G401 (cell line): ENCODE measurements at regions not wholly inside any gene's neighbourhood (a gene's known extent, or its start where the extent isn't known, plus 50 kb on each side); places are given as distances from the start of the nearest gene placed in this dataset.

Experiments
- DNase-seq: peaks from one replicate; pipeline ENCODE4 v3.0.0-alpha.2; 2015; ENCODE audit warnings: low spot score
- in situ Hi-C: cut with HindIII; loops from 2 replicates; pipeline ENCODE4 v1.10.0; 2016; ENCODE audit warnings: low sequenced_read_pairs, mixed read lengths

- no peak for DNase-seq
- in situ Hi-C loops: no loop called here
Observed at GRCh38 chrX:15191830-15192229, 78.1 kb downstream of the ASB9 start.

- in situ Hi-C loops: no loop called here
- no peak for DNase-seq
Observed at GRCh38 chrX:15188039-15188438, 81.8 kb downstream of the ASB9 start.

- in situ Hi-C loops: no loop called here
- no peak for DNase-seq
Observed at GRCh38 chrX:15177316-15177715, 92.6 kb downstream of the ASB9 start.

GRCh38 chrX:15173411-15173810, 96.5 kb downstream of the ASB9 start:
- DNase-seq: peak; percentile 25
- in situ Hi-C loops: no loop called here

GRCh38 chrX:15170927-15171326, 99.0 kb downstream of the ASB9 start:
- in situ Hi-C loops: no loop called here
- no peak for DNase-seq

- in situ Hi-C loops: no loop called here
- DNase-seq: peak; percentile 63
Observed at GRCh38 chrX:15167826-15168225, 102.1 kb downstream of the ASB9 start.

GRCh38 chrX:15165832-15166231, 104.1 kb downstream of the ASB9 start:
- DNase-seq: no peak
- in situ Hi-C loops: no loop called here

GRCh38 chrX:15163131-15163530, 106.8 kb downstream of the ASB9 start:
- in situ Hi-C loops: no loop called here
- DNase-seq: no peak

GRCh38 chrX:15160558-15161095, 109.3 kb downstream of the ASB9 start:
- in situ Hi-C loops: no loop called here
- no peak for DNase-seq

GRCh38 chrX:15158736-15159406, 111.0 kb downstream of the ASB9 start:
- DNase-seq: no peak

GRCh38 chrX:15158350-15158735, 111.5 kb downstream of the ASB9 start:
- in situ Hi-C loops: no loop called here
- DNase-seq: no peak

More at GRCh38 chrX:15158736-15159406, 111.0 kb downstream of the ASB9 start:
- in situ Hi-C loops: no loop called here

- no peak for DNase-seq
- in situ Hi-C loops: no loop called here
Observed at GRCh38 chrX:15157624-15158023, 112.3 kb downstream of the ASB9 start.

- in situ Hi-C loops: no loop called here
- DNase-seq: no peak
Observed at GRCh38 chrX:15151267-15152186, 118.4 kb downstream of the ASB9 start.

GRCh38 chrX:15150586-15150985, 119.3 kb downstream of the ASB9 start:
- in situ Hi-C loops: no loop called here

GRCh38 chrX:15146515-15146914, 123.4 kb downstream of the ASB9 start:
- no peak for DNase-seq
- in situ Hi-C loops: no loop called here

More at GRCh38 chrX:15150586-15150985, 119.3 kb downstream of the ASB9 start:
- DNase-seq: no peak

- in situ Hi-C loops: no loop called here
- DNase-seq: peak; percentile 1
Observed at GRCh38 chrX:15143825-15144121, 126.1 kb downstream of the ASB9 start.

- DNase-seq: peak; percentile 61
- in situ Hi-C loops: no loop called here
Observed at GRCh38 chrX:15143050-15143824, 126.6 kb downstream of the ASB9 start.

- DNase-seq: no peak
- in situ Hi-C loops: no loop called here
Observed at GRCh38 chrX:15142084-15142715, 127.7 kb downstream of the ASB9 start.

- in situ Hi-C loops: no loop called here
- no peak for DNase-seq
Observed at GRCh38 chrX:15136795-15137194, 133.1 kb downstream of the ASB9 start.
